Activated naive CD8-positive, alpha-beta T cell treated with anti-CD3 and anti-CD28 coated beads, Interleukin-2, amount 50 U/mL, for 24 hours (primary cell): ENCODE measurements at regions not wholly inside any gene's neighbourhood (a gene's known extent, or its start where the extent isn't known, plus 50 kb on each side); places are given as distances from the start of the nearest gene placed in this dataset.

Experiments
- ATAC-seq: fragments of 150-1000 bp; cut with Tn5 transposase; one replicate; pipeline ENCODE4 v1.10.0; 2021
- DNase-seq: peaks from one replicate; pipeline ENCODE4 v3.0.0; 2021
- H3K27ac Mint-ChIP-seq: one replicate; pipeline ENCODE4 v1.8.0; 2021; ENCODE audit warnings: mild to moderate bottlenecking, mixed read lengths
- H3K27me3 Mint-ChIP-seq: one replicate; pipeline ENCODE4 v1.8.0; 2021; ENCODE audit warnings: mixed read lengths
- H3K36me3 Mint-ChIP-seq: one replicate; pipeline ENCODE4 v1.8.0; 2021; ENCODE audit warnings: low read depth, mixed read lengths
- H3K4me1 Mint-ChIP-seq: one replicate; pipeline ENCODE4 v1.8.0; 2021; ENCODE audit warnings: mixed read lengths
- H3K4me3 Mint-ChIP-seq: one replicate; pipeline ENCODE4 v1.8.0; 2021; ENCODE audit warnings: mild to moderate bottlenecking, moderate library complexity, mixed read lengths
- H3K9me3 Mint-ChIP-seq: one replicate; pipeline ENCODE4 v1.8.0; 2021; ENCODE audit warnings: mixed read lengths

GRCh38 chr4:153151535-153152455, 52.4 kb upstream of the TRIM2 start:
- Mint-ChIP-seq H3K27me3 (peaks cover 40% of the 10 kb centered on the region), H3K4me3 (no peak overlapping the region), H3K9me3 (no peaks in the 10 kb centered on the region), H3K4me1 (peaks cover 41% of the 10 kb centered on the region), H3K36me3 (no peaks in the 10 kb centered on the region), H3K27ac (no peak overlapping the region)
- ATAC-seq: no peak
- DNase-seq: peak; percentile 63

- H3K36me3 Mint-ChIP-seq: no peaks in the 10 kb centered on the region
- no peaks in the 10 kb centered on the region for H3K9me3 Mint-ChIP-seq
- DNase-seq (peak; percentile 83), ATAC-seq (peak; percentile 29)
- H3K4me3 Mint-ChIP-seq: peak overlapping the region; percentile 77
- H3K4me1 Mint-ChIP-seq: peaks cover 46% of the 10 kb centered on the region
- peak overlapping the region; percentile 60 for H3K27ac Mint-ChIP-seq
- H3K27me3 Mint-ChIP-seq: peaks cover 43% of the 10 kb centered on the region
Measured at GRCh38 chr4:153152501-153153338, 51.5 kb upstream of the TRIM2 start.

- H3K27me3 Mint-ChIP-seq: peaks cover 47% of the 10 kb centered on the region
Measured at GRCh38 chr4:153153339-153153871, 50.8 kb upstream of the TRIM2 start.

GRCh38 chr4:153154007-153154975, 50.0 kb upstream of the TRIM2 start:
- peaks cover 47% of the 10 kb centered on the region for H3K27me3 Mint-ChIP-seq

More at GRCh38 chr4:153153339-153153871, 50.8 kb upstream of the TRIM2 start:
- Mint-ChIP-seq H3K36me3 (no peaks in the 10 kb centered on the region), H3K4me1 (peaks cover 48% of the 10 kb centered on the region), H3K27ac (peak overlapping the region; percentile 60), H3K9me3 (no peaks in the 10 kb centered on the region), H3K4me3 (peak overlapping the region; percentile 77)
- DNase-seq: peak; percentile 72
- ATAC-seq: peak; percentile 94

More at GRCh38 chr4:153154007-153154975, 50.0 kb upstream of the TRIM2 start:
- Mint-ChIP-seq H3K4me3 (peak overlapping the region; percentile 77), H3K4me1 (peaks cover 55% of the 10 kb centered on the region), H3K27ac (peak overlapping the region; percentile 25), H3K9me3 (no peaks in the 10 kb centered on the region), H3K36me3 (no peaks in the 10 kb centered on the region)
- DNase-seq: no peak
- ATAC-seq: no peak
